Adrenal gland (tissue), 9 donors: ENCODE measurements at regions not wholly inside any gene's neighbourhood (a gene's known extent, or its start where the extent isn't known, plus 50 kb on each side); places are given as distances from the start of the nearest gene placed in this dataset.

Source experiments
- DNase-seq, 7 donors: peaks; one replicate each; pipeline ENCODE4 v3.0.0-alpha.2; 2019 to 2020
- H3K27ac ChIP-seq, 5 donors: fragments of 200-600 bp; sonication (generic) in 4 of 5; 1 replicate in 3 of 5; 2 replicates in 2 of 5; pipeline versions ENCODE4 v1.5.1 to v1.8.0; 2016 to 2020; ENCODE audit warnings: mild to moderate bottlenecking in 1 of 5
- H3K27me3 ChIP-seq: fragments of 200-600 bp; 2 replicates; pipeline ENCODE4 v1.8.0; 2021
- H3K36me3 ChIP-seq, 2 donors: fragments of 200-600 bp; replicated peaks in 1 of 2; 1 replicate in 1 of 2; 2 replicates in 1 of 2; pipeline versions ENCODE4 v1.5.1 to v1.8.0; 2018 to 2022
- H3K4me1 ChIP-seq, 2 donors: fragments of 200-600 bp; replicated peaks in 1 of 2; 1 replicate in 1 of 2; 2 replicates in 1 of 2; pipeline versions ENCODE4 v1.5.1 to v1.8.0; 2018 to 2021
- H3K4me3 ChIP-seq, 4 donors: fragments of 200-600 bp; sonication (generic) in 3 of 4; one replicate each; pipeline ENCODE4 v1.5.1; 2016 to 2018
- H3K9me3 ChIP-seq, 3 donors: fragments of 200-600 bp; sonication (generic) in 1 of 3; replicated peaks in 1 of 3; 1 replicate in 2 of 3; 2 replicates in 1 of 3; pipeline versions ENCODE4 v1.5.1 to v1.8.0; 2016 to 2021
- POLR2A ChIP-seq, 2 donors: fragments of 450-650 bp; IDR thresholded peaks; one replicate each; pipeline ENCODE4 v1.6.1; 2017; ENCODE audit warnings: antibody characterized with exemption in 2 of 2, mild to moderate bottlenecking in 2 of 2, moderate library complexity in 1 of 2
- WGBS, 4 donors: extraction: QIAGEN DNeasy Blood & Tissue Kit in 2 of 4; methylation state at CpG; one replicate each; pipeline versions ENCODE4 v1.1.5 to v1.1.7; 2013 to 2017; 5-methylcytosine and 5-hydroxymethylcytosine counted together
- intact Hi-C, 2 donors: fragments of 100-400 bp; cut with DNase I; formaldehyde crosslinking; loops; one replicate each; pipeline versions ENCODE4 v1.14.1 to v1.15.0; 2022 to 2023
- TF ChIP-seq, protein P1 (sequence below), 6 experiments: fragments of 450-650 bp in 4 of 6; fragments of 200-600 bp in 2 of 6; sonication (generic) in 1 of 6; IDR thresholded peaks; 1 replicate in 5 of 6; 2 replicates in 1 of 6; pipeline versions ENCODE4 v1.5.1 to v1.8.0; 2016 to 2021; ENCODE audit warnings: antibody characterized with exemption in 6 of 6, mild to moderate bottlenecking in 2 of 6, moderate library complexity in 1 of 6
- donor health status: healthy with polysubstance abuse.
- donor health status: Bipolar disorder and iron deficiency.
- donor health status: DM: yes; HTN: yes; CAD: no.
- donor health status: DM: no; HTN: no; CAD: no.
- donor health status: DM: no; HTN: no; CAD: no.

GRCh38 chr3:197376020-197376419 lies 77.6 kb upstream of the DLG1 start:
- WGBS, 4 donors: 92 to 95% (median 95%) methylated on average over 4 of the region's 4 CpGs
- DNase-seq: peak in 1 of 7 donors; percentile 25

DNA sequence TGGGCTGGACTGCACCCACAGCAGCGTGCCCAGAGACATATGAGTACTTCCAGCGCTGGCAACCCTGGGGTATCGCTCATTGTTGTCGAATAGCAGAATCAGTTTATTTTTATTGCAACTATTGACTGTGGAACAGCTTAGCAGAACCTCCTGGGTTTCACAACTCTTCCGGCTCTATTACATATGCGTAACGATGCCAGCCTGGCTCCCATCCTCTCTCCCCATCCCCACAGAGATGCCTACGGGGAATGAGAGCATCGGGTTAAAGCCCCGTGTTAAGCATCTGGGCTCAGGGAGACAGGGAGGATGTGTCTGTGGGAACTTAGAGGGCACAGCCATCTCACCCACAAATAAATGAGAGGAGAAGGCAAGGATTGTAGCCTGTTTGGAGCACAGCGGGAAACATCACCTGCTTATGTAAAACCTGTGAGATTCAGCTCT lies 76.6 kb upstream of the DLG1 start:
- intact Hi-C loops: no loop called here
- no peaks in the 10 kb centered on the region for H3K27me3 ChIP-seq
- H3K4me3 ChIP-seq: no peak overlapping the region
- H3K9me3 ChIP-seq: no peaks in the 10 kb centered on the region
- H3K36me3 ChIP-seq: no peaks in the 10 kb centered on the region
- H3K4me1 ChIP-seq: no peaks in the 10 kb centered on the region
- no peak overlapping the region for H3K27ac ChIP-seq
- DNase-seq: peak in 1 of 7 donors; percentile 7
- no peak for TF ChIP-seq POLR2A (IDR thresholded peaks at IDR 0.05)
- TF ChIP-seq, protein P1, sequence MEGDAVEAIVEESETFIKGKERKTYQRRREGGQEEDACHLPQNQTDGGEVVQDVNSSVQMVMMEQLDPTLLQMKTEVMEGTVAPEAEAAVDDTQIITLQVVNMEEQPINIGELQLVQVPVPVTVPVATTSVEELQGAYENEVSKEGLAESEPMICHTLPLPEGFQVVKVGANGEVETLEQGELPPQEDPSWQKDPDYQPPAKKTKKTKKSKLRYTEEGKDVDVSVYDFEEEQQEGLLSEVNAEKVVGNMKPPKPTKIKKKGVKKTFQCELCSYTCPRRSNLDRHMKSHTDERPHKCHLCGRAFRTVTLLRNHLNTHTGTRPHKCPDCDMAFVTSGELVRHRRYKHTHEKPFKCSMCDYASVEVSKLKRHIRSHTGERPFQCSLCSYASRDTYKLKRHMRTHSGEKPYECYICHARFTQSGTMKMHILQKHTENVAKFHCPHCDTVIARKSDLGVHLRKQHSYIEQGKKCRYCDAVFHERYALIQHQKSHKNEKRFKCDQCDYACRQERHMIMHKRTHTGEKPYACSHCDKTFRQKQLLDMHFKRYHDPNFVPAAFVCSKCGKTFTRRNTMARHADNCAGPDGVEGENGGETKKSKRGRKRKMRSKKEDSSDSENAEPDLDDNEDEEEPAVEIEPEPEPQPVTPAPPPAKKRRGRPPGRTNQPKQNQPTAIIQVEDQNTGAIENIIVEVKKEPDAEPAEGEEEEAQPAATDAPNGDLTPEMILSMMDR (IDR thresholded peaks at IDR 0.05): no peak
- 86 to 95% (median 92%) methylated on average over 11 of the region's 11 CpGs for WGBS, 4 donors

More at GRCh38 chr3:197376020-197376419, 77.6 kb upstream of the DLG1 start:
- H3K4me1 ChIP-seq: no peaks in the 10 kb centered on the region
- no peaks in the 10 kb centered on the region for H3K36me3 ChIP-seq
- intact Hi-C loops: no loop called here
- H3K9me3 ChIP-seq: no peaks in the 10 kb centered on the region
- no peaks in the 10 kb centered on the region for H3K27me3 ChIP-seq
- H3K4me3 ChIP-seq: no peak overlapping the region
- H3K27ac ChIP-seq: no peak overlapping the region
- no peak for TF ChIP-seq POLR2A (IDR thresholded peaks at IDR 0.05)
- TF ChIP-seq, protein P1 (IDR thresholded peaks at IDR 0.05): no peak

GRCh38 chr3:197373096-197373495 lies 74.7 kb upstream of the DLG1 start:
- Histone ChIP-seq H3K27me3 (no peaks in the 10 kb centered on the region), H3K4me1 (no peaks in the 10 kb centered on the region), H3K4me3 (no peak overlapping the region), H3K36me3 (no peaks in the 10 kb centered on the region), H3K27ac (no peak overlapping the region), H3K9me3 (no peaks in the 10 kb centered on the region)
- peak in 1 of 7 donors; percentile 13 for DNase-seq
- intact Hi-C loops: no loop called here
- 87 to 91% (median 90%) methylated on average over 8 of the region's 8 CpGs for whole genome bisulfite sequencing, 4 donors
- TF ChIP-seq, protein P1 (IDR thresholded peaks at IDR 0.05): no peak
- no peak for TF ChIP-seq POLR2A (IDR thresholded peaks at IDR 0.05)

DNA sequence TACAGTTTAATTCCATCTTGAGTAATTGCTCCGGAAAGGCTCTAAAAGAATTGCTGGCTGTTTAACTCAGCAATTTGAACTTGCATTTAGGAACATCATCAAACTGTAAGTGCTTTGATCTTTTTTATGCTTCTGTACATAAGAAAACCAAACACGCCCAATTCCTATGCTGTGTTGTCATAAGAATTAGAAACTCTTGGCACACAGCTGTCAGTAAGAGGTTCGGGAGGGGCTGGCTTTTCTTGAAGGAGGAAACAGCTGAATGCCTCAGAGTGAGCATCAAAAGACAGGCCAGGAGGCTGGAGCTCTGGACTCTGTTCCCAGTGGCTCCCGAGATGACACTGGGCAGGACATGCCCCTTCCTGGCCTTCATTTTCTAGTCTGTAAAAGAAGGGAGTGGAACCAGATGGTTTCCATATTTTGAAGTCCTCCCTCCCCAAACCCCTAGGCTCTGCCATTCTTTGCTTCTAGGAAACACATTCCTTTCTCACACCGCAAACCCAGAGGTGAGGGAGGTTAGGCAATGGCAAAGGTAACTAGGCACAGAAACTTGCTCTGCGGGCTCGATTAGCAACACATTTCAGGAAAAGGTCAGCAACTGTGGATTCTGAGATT lies 73.7 kb upstream of the DLG1 start:
- WGBS, 4 donors: 73 to 75% (median 74%) methylated on average over 7 of the region's 7 CpGs
- H3K27me3 ChIP-seq: no peaks in the 10 kb centered on the region
- TF ChIP-seq, protein P1 (IDR thresholded peaks at IDR 0.05): no peak
- TF ChIP-seq POLR2A (IDR thresholded peaks at IDR 0.05): no peak
- H3K4me1 ChIP-seq: no peaks in the 10 kb centered on the region
- intact Hi-C loops: no loop called here
- no peaks in the 10 kb centered on the region for H3K36me3 ChIP-seq
- no peak overlapping the region for H3K4me3 ChIP-seq
- H3K27ac ChIP-seq: no peak overlapping the region
- DNase-seq: peak in 1 of 7 donors; percentile 17
- H3K9me3 ChIP-seq: no peaks in the 10 kb centered on the region
